ENCODE measurements at regions not wholly inside any gene's neighbourhood (a gene's known extent, or its start where the extent isn't known, plus 50 kb on each side); places are given as distances from the start of the nearest gene placed in this dataset.

DNA sequence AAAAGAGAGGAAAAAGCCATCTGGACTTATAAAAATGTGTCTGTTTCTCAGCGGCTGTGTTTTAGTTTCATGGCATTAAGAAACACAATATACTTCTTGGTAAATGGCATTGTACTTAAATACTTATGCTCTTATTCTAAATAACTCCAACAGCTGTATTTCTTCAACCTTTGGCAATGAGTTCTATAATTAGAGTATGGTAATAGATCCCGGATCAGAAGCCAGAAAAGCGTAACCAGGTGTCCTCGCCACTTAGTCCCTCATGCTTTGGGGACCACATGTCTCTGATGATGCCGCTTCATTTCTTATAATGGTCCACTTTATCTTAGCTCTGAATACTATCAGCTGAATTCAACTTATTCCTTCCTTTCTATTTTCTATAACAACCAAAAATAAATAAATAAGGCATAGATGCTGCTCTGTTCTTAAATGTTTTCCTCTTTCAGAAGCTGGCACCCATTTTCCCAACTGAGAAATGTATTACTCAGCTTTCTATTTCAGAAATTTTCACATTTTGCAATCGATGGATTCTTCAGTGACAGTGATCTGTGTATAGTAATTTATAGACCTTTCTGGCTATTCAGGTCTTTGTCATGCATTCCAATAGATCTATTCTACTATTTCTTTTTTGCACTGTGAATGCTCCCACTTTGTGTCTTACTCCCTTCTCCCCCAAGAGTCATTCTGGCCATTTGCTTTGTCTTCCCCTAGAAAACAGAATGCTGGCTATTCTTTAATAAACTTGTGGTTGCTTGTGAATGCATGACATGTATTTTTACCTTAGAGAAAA, 87.6 kb upstream of the KBTBD8 start:
- TF ChIP-seq CTCF (IDR thresholded peaks at IDR 0.05): no peak
- TF ChIP-seq POLR2A (IDR thresholded peaks at IDR 0.05): no peak

Measured in heart left ventricle (tissue), 13 donors.